ENCODE measurements at regions not wholly inside any gene's neighbourhood (a gene's known extent, or its start where the extent isn't known, plus 50 kb on each side); places are given as distances from the start of the nearest gene placed in this dataset.
A peak's percentile ranks its signal among the peaks of the same experiment; 100 is the strongest.

- TF ChIP-seq, protein P1, sequence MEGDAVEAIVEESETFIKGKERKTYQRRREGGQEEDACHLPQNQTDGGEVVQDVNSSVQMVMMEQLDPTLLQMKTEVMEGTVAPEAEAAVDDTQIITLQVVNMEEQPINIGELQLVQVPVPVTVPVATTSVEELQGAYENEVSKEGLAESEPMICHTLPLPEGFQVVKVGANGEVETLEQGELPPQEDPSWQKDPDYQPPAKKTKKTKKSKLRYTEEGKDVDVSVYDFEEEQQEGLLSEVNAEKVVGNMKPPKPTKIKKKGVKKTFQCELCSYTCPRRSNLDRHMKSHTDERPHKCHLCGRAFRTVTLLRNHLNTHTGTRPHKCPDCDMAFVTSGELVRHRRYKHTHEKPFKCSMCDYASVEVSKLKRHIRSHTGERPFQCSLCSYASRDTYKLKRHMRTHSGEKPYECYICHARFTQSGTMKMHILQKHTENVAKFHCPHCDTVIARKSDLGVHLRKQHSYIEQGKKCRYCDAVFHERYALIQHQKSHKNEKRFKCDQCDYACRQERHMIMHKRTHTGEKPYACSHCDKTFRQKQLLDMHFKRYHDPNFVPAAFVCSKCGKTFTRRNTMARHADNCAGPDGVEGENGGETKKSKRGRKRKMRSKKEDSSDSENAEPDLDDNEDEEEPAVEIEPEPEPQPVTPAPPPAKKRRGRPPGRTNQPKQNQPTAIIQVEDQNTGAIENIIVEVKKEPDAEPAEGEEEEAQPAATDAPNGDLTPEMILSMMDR (IDR thresholded peaks at IDR 0.05): no peak
- no peak for DNase-seq
- Mint-ChIP-seq H3K27ac (no peak overlapping the region), H3K4me1 (ENCODE audit: low read depth) (peaks cover 8% of the 10 kb centered on the region; the same call in 1 of the 2 replicates), H3K36me3 (ENCODE audit: low read depth) (no peaks in the 10 kb centered on the region), H3K27me3 (ENCODE audit: insufficient read depth) (peaks cover 42% of the 10 kb centered on the region), H3K4me3 (no peak overlapping the region), H3K9me3 (no peaks in the 10 kb centered on the region)
These were observed 179.6 kb downstream of the INO80D start for GRCh38 chr2:205906419-205906818.

- H3K4me3 Mint-ChIP-seq: no peak overlapping the region
- H3K36me3 Mint-ChIP-seq (ENCODE audit: low read depth): no peaks in the 10 kb centered on the region
- no peak for DNase-seq
- peaks cover 36% of the 10 kb centered on the region for H3K27me3 Mint-ChIP-seq (ENCODE audit: insufficient read depth)
- H3K9me3 Mint-ChIP-seq: no peaks in the 10 kb centered on the region
- H3K4me1 Mint-ChIP-seq (ENCODE audit: low read depth): peaks cover 8% of the 10 kb centered on the region; the same call in 1 of the 2 replicates
- H3K27ac Mint-ChIP-seq: no peak overlapping the region
- TF ChIP-seq, protein P1 (IDR thresholded peaks at IDR 0.05): no peak
These were observed 180.4 kb downstream of the INO80D start for GRCh38 chr2:205905576-205905975.

DNA sequence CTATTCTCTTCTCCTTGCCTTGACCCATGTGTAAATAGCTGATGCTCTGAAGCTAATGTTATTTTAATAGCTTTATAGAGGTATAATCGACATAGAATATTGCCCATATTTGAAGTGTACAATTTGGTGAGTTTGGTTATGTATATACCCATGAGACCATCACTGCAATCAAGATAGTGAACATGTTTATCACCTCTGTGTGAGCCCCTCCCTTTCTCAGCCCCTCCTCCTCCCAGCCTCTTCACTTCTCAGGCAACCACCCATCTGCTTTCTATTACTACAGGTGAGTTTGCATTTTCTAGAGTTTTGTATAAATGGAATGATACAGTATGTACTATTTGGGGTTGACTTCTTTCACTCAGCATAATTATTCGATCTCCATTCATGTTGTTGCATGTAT lies 181.1 kb downstream of the INO80D start:
- Mint-ChIP-seq H3K4me1 (ENCODE audit: low read depth) (peaks cover 8% of the 10 kb centered on the region; the same call in 1 of the 2 replicates), H3K27ac (no peak overlapping the region), H3K9me3 (no peaks in the 10 kb centered on the region), H3K4me3 (no peak overlapping the region), H3K36me3 (ENCODE audit: low read depth) (no peaks in the 10 kb centered on the region), H3K27me3 (ENCODE audit: insufficient read depth) (peaks cover 30% of the 10 kb centered on the region)
- TF ChIP-seq, protein P1 (IDR thresholded peaks at IDR 0.05): no peak
- no peak for DNase-seq

- Mint-ChIP-seq H3K4me3 (no peak overlapping the region), H3K4me1 (ENCODE audit: low read depth) (peaks cover 8% of the 10 kb centered on the region; the same call in 1 of the 2 replicates), H3K27me3 (ENCODE audit: insufficient read depth) (peaks cover 29% of the 10 kb centered on the region), H3K36me3 (ENCODE audit: low read depth) (peaks cover 3% of the 10 kb centered on the region; the same call in 1 of the 2 replicates), H3K27ac (no peak overlapping the region), H3K9me3 (peaks cover 8% of the 10 kb centered on the region; the same call in 1 of the 2 replicates)
- TF ChIP-seq, protein P1 (IDR thresholded peaks at IDR 0.05): peak; percentile 65
- no peak for DNase-seq
These were observed 182.3 kb downstream of the INO80D start for GRCh38 chr2:205903549-205904129.

DNA sequence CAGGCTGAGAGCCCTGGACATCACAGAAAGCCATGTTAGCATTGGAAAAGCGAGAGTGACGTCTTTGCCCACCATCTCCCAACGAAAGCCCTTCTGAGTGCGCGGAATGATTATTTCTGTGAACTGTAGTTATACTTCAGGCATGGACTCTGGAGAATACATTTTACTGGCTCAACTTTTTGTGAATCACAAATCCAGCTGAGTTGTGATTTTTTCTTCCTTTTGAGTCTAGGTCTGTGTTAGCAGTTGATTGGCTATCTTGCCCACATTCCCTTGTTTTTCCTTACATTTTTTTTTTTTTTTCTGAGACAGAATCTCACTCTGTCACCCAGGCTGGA lies 183.1 kb downstream of the INO80D start:
- no peak overlapping the region for H3K27ac Mint-ChIP-seq
- DNase-seq: no peak
- TF ChIP-seq, protein P1 (IDR thresholded peaks at IDR 0.05): no peak
- no peak overlapping the region for H3K4me3 Mint-ChIP-seq
- H3K4me1 Mint-ChIP-seq (ENCODE audit: low read depth): peaks cover 8% of the 10 kb centered on the region; the same call in 1 of the 2 replicates
- H3K27me3 Mint-ChIP-seq (ENCODE audit: insufficient read depth): peaks cover 27% of the 10 kb centered on the region
- H3K36me3 Mint-ChIP-seq (ENCODE audit: low read depth): peaks cover 3% of the 10 kb centered on the region; the same call in 1 of the 2 replicates
- peaks cover 8% of the 10 kb centered on the region; the same call in 1 of the 2 replicates for H3K9me3 Mint-ChIP-seq

All from HFFc6 (cell line).